K562 (cell line): ENCODE measurements at regions not wholly inside any gene's neighbourhood (a gene's known extent, or its start where the extent isn't known, plus 50 kb on each side); places are given as distances from the start of the nearest gene placed in this dataset.

ENCODE experiments used
- CTCF ChIP-seq, 3 experiments: IDR thresholded peaks in 2 of 3; conservative IDR thresholded peaks in 1 of 3; 2 replicates each; pipeline ENCODE4 v1.5.1; 2011 to 2012; ENCODE audit warnings: low read length in 3 of 3, mild to moderate bottlenecking in 3 of 3, control low read depth in 2 of 3, improper control_type of control experiment in 1 of 3, inconsistent platforms in 1 of 3, low read depth in 1 of 3, mixed read lengths in 1 of 3, moderate library complexity in 1 of 3; ENCODE audit not compliant: insufficient read depth in 2 of 3
- FOXK1 ChIP-seq: sonication (generic); formaldehyde crosslinking; IDR thresholded peaks from 2 replicates; pipeline ENCODE4 v1.8.0; 2022; ENCODE audit warnings: missing genetic modification reagents, mild to moderate bottlenecking, borderline replicate concordance
- GABPA ChIP-seq: fragments of 200-800 bp; sonication (Bioruptor generic); conservative IDR thresholded peaks from 2 replicates; pipeline ENCODE4 v1.6.1; 2016; ENCODE audit warnings: low read depth, missing genetic modification characterization, missing compliant biosample characterization
- JUN ChIP-seq, 2 experiments: sonication (generic) in 1 of 2; formaldehyde crosslinking in 1 of 2; IDR thresholded peaks; 2 replicates each; pipeline versions ENCODE4 v1.6.1 to v1.8.0; 2012 to 2022; ENCODE audit warnings: borderline replicate concordance in 2 of 2, mild to moderate bottlenecking in 2 of 2, improper control_type of control experiment in 1 of 2, low read depth in 1 of 2, low read length in 1 of 2, missing genetic modification reagents in 1 of 2
- LARP7 ChIP-seq: fragments of 450-650 bp; IDR thresholded peaks from 2 replicates; pipeline ENCODE4 v1.6.1; 2016
- MAFG ChIP-seq: fragments of 450-650 bp; conservative IDR thresholded peaks from 2 replicates; pipeline ENCODE4 v1.6.1; 2016; ENCODE audit warnings: missing genetic modification characterization, missing compliant biosample characterization
- SPI1 ChIP-seq: IDR thresholded peaks from 2 replicates; pipeline ENCODE4 v1.6.1; 2011; ENCODE audit warnings: low read depth, low read length, control low read depth, borderline replicate concordance
- TARDBP ChIP-seq: fragments of 450-650 bp; IDR thresholded peaks from 2 replicates; pipeline ENCODE4 v1.6.1; 2016
- YY1 ChIP-seq, 3 experiments: IDR thresholded peaks; 2 replicates each; pipeline ENCODE4 v1.6.1; 2011; ENCODE audit warnings: low read length in 2 of 3, mild to moderate bottlenecking in 2 of 3, moderate library complexity in 2 of 3, borderline replicate concordance in 1 of 3, control low read depth in 1 of 3, low read depth in 1 of 3; ENCODE audit not compliant: insufficient read depth in 3 of 3, insufficient replicate concordance in 2 of 3, control insufficient read depth in 1 of 3, insufficient read length in 1 of 3; ENCODE audit errors: extremely low read depth in 1 of 3
- ZZZ3 ChIP-seq: fragments of 450-650 bp; IDR thresholded peaks from 2 replicates; pipeline ENCODE4 v1.6.1; 2016; ENCODE audit warnings: antibody characterized with exemption, mild to moderate bottlenecking, moderate library complexity
- TF ChIP-seq, protein P1 (sequence below): fragments of 250-450 bp; sonication (Bioruptor Pico); IDR thresholded peaks from 2 replicates; pipeline ENCODE4 v1.8.0; 2022; ENCODE audit warnings: inconsistent platforms, mild to moderate bottlenecking, moderate library complexity, borderline replicate concordance
- TF ChIP-seq, protein P2 (sequence below): sonication (generic); formaldehyde crosslinking; IDR thresholded peaks from 2 replicates; pipeline ENCODE4 v1.8.0; 2023; ENCODE audit warnings: missing genetic modification reagents, mild to moderate bottlenecking, borderline replicate concordance

GRCh38 chr5:102638316-102638715, 116.8 kb upstream of the PAM start:
- TF ChIP-seq, protein P1, sequence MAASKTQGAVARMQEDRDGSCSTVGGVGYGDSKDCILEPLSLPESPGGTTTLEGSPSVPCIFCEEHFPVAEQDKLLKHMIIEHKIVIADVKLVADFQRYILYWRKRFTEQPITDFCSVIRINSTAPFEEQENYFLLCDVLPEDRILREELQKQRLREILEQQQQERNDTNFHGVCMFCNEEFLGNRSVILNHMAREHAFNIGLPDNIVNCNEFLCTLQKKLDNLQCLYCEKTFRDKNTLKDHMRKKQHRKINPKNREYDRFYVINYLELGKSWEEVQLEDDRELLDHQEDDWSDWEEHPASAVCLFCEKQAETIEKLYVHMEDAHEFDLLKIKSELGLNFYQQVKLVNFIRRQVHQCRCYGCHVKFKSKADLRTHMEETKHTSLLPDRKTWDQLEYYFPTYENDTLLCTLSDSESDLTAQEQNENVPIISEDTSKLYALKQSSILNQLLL (CRISPR knock-in tag): no peak
- TF ChIP-seq MAFG (tag): no peak
- no peak for TF ChIP-seq FOXK1 (CRISPR knock-in tag)
- TF ChIP-seq JUN (IDR thresholded peaks at IDR 0.05; ENCODE audit: borderline replicate concordance, low read depth, low read length): no peak
- no peak for TF ChIP-seq JUN (CRISPR knock-in tag; IDR thresholded peaks at IDR 0.05; ENCODE audit: borderline replicate concordance)
- TF ChIP-seq YY1 (IDR thresholded peaks at IDR 0.05; ENCODE audit: borderline replicate concordance in 1 of 3, control insufficient read depth in 1 of 3, extremely low read depth in 1 of 3, insufficient read depth in 3 of 3, insufficient read length in 1 of 3, insufficient replicate concordance in 2 of 3, low read depth in 1 of 3, low read length in 2 of 3): no peak
- TF ChIP-seq SPI1: no peak
- no peak for TF ChIP-seq LARP7
- no peak for TF ChIP-seq TARDBP
- no peak for TF ChIP-seq ZZZ3
- TF ChIP-seq, protein P2, sequence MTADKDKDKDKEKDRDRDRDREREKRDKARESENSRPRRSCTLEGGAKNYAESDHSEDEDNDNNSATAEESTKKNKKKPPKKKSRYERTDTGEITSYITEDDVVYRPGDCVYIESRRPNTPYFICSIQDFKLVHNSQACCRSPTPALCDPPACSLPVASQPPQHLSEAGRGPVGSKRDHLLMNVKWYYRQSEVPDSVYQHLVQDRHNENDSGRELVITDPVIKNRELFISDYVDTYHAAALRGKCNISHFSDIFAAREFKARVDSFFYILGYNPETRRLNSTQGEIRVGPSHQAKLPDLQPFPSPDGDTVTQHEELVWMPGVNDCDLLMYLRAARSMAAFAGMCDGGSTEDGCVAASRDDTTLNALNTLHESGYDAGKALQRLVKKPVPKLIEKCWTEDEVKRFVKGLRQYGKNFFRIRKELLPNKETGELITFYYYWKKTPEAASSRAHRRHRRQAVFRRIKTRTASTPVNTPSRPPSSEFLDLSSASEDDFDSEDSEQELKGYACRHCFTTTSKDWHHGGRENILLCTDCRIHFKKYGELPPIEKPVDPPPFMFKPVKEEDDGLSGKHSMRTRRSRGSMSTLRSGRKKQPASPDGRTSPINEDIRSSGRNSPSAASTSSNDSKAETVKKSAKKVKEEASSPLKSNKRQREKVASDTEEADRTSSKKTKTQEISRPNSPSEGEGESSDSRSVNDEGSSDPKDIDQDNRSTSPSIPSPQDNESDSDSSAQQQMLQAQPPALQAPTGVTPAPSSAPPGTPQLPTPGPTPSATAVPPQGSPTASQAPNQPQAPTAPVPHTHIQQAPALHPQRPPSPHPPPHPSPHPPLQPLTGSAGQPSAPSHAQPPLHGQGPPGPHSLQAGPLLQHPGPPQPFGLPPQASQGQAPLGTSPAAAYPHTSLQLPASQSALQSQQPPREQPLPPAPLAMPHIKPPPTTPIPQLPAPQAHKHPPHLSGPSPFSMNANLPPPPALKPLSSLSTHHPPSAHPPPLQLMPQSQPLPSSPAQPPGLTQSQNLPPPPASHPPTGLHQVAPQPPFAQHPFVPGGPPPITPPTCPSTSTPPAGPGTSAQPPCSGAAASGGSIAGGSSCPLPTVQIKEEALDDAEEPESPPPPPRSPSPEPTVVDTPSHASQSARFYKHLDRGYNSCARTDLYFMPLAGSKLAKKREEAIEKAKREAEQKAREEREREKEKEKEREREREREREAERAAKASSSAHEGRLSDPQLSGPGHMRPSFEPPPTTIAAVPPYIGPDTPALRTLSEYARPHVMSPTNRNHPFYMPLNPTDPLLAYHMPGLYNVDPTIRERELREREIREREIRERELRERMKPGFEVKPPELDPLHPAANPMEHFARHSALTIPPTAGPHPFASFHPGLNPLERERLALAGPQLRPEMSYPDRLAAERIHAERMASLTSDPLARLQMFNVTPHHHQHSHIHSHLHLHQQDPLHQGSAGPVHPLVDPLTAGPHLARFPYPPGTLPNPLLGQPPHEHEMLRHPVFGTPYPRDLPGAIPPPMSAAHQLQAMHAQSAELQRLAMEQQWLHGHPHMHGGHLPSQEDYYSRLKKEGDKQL (CRISPR knock-in tag): no peak
- no peak for TF ChIP-seq GABPA (tag)
- TF ChIP-seq CTCF (IDR thresholded peaks at IDR 0.05 in 2 of 3, conservative IDR thresholded peaks at IDR 0.05 in 1 of 3; ENCODE audit: insufficient read depth in 2 of 3, low read depth in 1 of 3, low read length in 3 of 3): no peak
